ENCODE measurements at regions not wholly inside any gene's neighbourhood (a gene's known extent, or its start where the extent isn't known, plus 50 kb on each side); places are given as distances from the start of the nearest gene placed in this dataset.
"Not testable (repeated sequence)": the region's sequence is repeated elsewhere in the genome, so short reads cannot be mapped to it uniquely, and the experiment has no call there.

DNA sequence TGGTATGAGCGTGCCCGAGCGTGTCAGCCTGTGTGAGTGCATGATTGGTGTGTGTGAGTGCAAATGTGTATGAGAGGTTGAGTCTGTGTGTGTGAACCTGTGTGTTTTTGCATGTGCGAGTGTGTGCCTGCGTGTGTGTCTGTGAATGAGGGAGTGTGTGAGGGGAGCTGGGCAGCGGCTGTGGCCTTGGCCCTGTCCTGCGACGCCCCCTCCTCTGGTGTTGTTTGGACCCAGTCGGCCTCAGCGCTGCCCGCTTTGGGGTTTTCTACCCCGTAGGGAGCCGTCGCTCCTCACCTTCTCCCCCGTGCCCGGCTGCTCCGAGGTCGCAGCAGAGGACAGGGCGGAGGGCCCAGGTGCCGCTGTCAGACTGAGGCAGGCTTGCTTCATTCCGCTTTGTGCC lies 69.0 kb downstream of the TMEM121 start:
- TF ChIP-seq, protein P1, sequence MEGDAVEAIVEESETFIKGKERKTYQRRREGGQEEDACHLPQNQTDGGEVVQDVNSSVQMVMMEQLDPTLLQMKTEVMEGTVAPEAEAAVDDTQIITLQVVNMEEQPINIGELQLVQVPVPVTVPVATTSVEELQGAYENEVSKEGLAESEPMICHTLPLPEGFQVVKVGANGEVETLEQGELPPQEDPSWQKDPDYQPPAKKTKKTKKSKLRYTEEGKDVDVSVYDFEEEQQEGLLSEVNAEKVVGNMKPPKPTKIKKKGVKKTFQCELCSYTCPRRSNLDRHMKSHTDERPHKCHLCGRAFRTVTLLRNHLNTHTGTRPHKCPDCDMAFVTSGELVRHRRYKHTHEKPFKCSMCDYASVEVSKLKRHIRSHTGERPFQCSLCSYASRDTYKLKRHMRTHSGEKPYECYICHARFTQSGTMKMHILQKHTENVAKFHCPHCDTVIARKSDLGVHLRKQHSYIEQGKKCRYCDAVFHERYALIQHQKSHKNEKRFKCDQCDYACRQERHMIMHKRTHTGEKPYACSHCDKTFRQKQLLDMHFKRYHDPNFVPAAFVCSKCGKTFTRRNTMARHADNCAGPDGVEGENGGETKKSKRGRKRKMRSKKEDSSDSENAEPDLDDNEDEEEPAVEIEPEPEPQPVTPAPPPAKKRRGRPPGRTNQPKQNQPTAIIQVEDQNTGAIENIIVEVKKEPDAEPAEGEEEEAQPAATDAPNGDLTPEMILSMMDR (conservative IDR thresholded peaks at IDR 0.05 in 1 of 2, IDR thresholded peaks at IDR 0.05 in 1 of 2; ENCODE audit: low read depth in 1 of 2, low read length in 2 of 2), result not testable (repeated sequence)
- TF ChIP-seq EZH2 (IDR thresholded peaks at IDR 0.05; ENCODE audit: low read length, missing control alignments), result not testable (repeated sequence)
